Upper lobe of left lung (tissue), 4 donors: ENCODE measurements at regions not wholly inside any gene's neighbourhood (a gene's known extent, or its start where the extent isn't known, plus 50 kb on each side); places are given as distances from the start of the nearest gene placed in this dataset.

Experiments used
- CTCF ChIP-seq, 6 experiments: fragments of 450-650 bp in 4 of 6; fragments of 200-600 bp in 2 of 6; sonication (generic) in 2 of 6; IDR thresholded peaks; one replicate each; pipeline ENCODE4 v1.5.1; 2016 to 2019; ENCODE audit warnings: antibody characterized with exemption in 6 of 6
- EP300 ChIP-seq, 4 donors: sonication (generic); formaldehyde crosslinking; IDR thresholded peaks; one replicate each; pipeline ENCODE4 v1.5.1; 2017; ENCODE audit warnings: antibody characterized with exemption in 4 of 4, control low read depth in 2 of 4
- POLR2A ChIP-seq, 4 donors: fragments of 450-650 bp; IDR thresholded peaks; one replicate each; pipeline ENCODE4 v1.5.1; 2016 to 2017; ENCODE audit warnings: antibody characterized with exemption in 4 of 4, mild to moderate bottlenecking in 2 of 4
- POLR2AphosphoS5 ChIP-seq, 2 donors: sonication (generic); formaldehyde crosslinking; IDR thresholded peaks; one replicate each; pipeline ENCODE4 v1.5.1; 2017; ENCODE audit warnings: antibody characterized with exemption in 2 of 2

GRCh38 chr10:117817116-117817515 lies 229.6 kb downstream of the RAB11FIP2 start:
- TF ChIP-seq CTCF (IDR thresholded peaks at IDR 0.05), result no peak
- TF ChIP-seq POLR2A (IDR thresholded peaks at IDR 0.05), result no peak
- no peak for TF ChIP-seq POLR2AphosphoS5 (IDR thresholded peaks at IDR 0.05)
- no peak for TF ChIP-seq EP300 (IDR thresholded peaks at IDR 0.05)
